ENCODE measurements at regions not wholly inside any gene's neighbourhood (a gene's known extent, or its start where the extent isn't known, plus 50 kb on each side); places are given as distances from the start of the nearest gene placed in this dataset.
"Not testable (repeated sequence)": the region's sequence is repeated elsewhere in the genome, so short reads cannot be mapped to it uniquely, and the experiment has no call there.

- DNase-seq, result no peak
Observed at GRCh38 chrX:9390121-9390520, 74.7 kb upstream of the TBL1X start.

- no peak for DNase-seq
Observed at GRCh38 chrX:9390693-9391368, 74.0 kb upstream of the TBL1X start.

GRCh38 chrX:9392445-9392844 is 72.4 kb upstream of the TBL1X start:
- DNase-seq, result no peak

GRCh38 chrX:9393571-9393970 is 71.3 kb upstream of the TBL1X start:
- no peak for DNase-seq

- no peak for DNase-seq
Observed at GRCh38 chrX:9394212-9394611, 70.6 kb upstream of the TBL1X start.

- no peak for DNase-seq
Observed at GRCh38 chrX:9396930-9397329, 67.9 kb upstream of the TBL1X start.

- DNase-seq, result peak; percentile 13
Observed at GRCh38 chrX:9401051-9401450, 63.8 kb upstream of the TBL1X start.

DNA sequence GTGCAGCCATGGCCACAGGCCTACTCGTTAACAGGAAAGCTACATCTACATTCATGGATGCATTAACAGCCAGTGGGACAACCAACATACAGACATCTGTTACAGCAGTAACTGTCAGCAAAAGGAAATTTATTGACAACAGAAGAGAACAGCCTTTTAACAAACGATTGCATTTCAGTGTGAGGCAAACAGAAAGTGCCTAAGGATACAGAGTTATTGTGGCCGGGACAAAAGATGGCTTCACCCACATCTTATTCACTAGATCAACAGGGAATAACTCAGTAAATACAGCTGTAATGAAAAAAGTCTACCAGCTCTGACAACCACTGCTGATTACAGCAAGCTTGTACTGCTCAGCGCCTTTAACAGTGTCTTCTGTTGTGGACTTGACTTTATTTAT is 61.5 kb upstream of the TBL1X start:
- DNase-seq, result no peak

DNA sequence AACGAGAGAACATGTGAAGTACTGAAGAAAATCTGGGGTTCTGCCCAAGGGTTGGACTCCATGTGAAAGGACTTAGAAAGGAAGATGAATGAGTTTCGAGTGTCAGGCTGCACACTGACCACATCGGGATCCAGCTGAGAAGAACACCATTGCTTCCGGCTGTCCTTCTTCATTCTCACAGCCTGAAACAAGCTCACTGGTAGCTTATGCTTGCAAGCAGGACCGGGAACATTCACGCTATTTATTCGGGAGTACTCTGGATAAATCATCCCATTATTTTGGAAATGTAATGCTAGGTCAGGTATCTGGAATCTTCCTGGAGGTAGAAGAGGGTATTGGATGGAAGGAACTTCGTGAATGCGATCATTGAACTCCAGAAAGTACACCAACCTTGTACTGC is 59.2 kb upstream of the TBL1X start:
- not testable (repeated sequence) for DNase-seq

GRCh38 chrX:9410889-9411288 is 54.0 kb upstream of the TBL1X start:
- DNase-seq, result not testable (repeated sequence)

- DNase-seq, result not testable (repeated sequence)
Observed at GRCh38 chrX:9411682-9412081, 53.2 kb upstream of the TBL1X start.

- no peak for DNase-seq
Observed at GRCh38 chrX:9414416-9414815, 50.4 kb upstream of the TBL1X start.
